K562 (cell line): ENCODE measurements at regions not wholly inside any gene's neighbourhood (a gene's known extent, or its start where the extent isn't known, plus 50 kb on each side); places are given as distances from the start of the nearest gene placed in this dataset.
"Not testable (repeated sequence)": the region's sequence is repeated elsewhere in the genome, so short reads cannot be mapped to it uniquely, and the experiment has no call there.

Source experiments
- ATAC-seq: fragments of 200-7000 bp; cut with Tn5 transposase; 3 replicates; pipeline ENCODE4 v1.9.1; 2020; ENCODE audit warnings: moderate library complexity
- BruUV-seq: library from RNA; stranded (reverse); fragments of 400-500 nt; replicated peaks from 2 replicates; lab custom pipeline; 2021; lab: Mats Ljungman, UMichigan
- CTCF ChIA-PET: fragments of 300-600 bp; formaldehyde crosslinking; extraction: SDS; loops from one replicate; lab custom pipeline; 2021; ENCODE audit warnings: low intra/inter-chr PET ratio; lab: Yijun Ruan, JAX
- POLR2A ChIA-PET: fragments of 300-600, 350-650 bp; sonication (Branson Sonifier 250); formaldehyde crosslinking; extraction: SDS; loops from one replicate; lab custom pipeline; 2021; ENCODE audit warnings: antibody characterized with exemption, inconsistent platforms; lab: Yijun Ruan, JAX
- DNase-seq, 4 experiments: peaks; one replicate each; pipeline versions ENCODE4 v3.0.0 to v3.0.0-alpha.2; 2011 to 2018; ENCODE audit warnings: low spot score in 3 of 4, mixed read lengths in 3 of 4; ENCODE audit errors: extremely low read depth in 1 of 4
- FAIRE-seq: peaks from 2 replicates; lab custom pipeline; 2011; peaks lifted over from hg19 to GRCh38; lab: Jason Lieb, UNC
- H2AFZ ChIP-seq: 2 replicates; pipeline ENCODE4 v1.6.0; 2011; ENCODE audit warnings: low read depth, low read length, control low read depth, inconsistent platforms
- H3K27ac ChIP-seq: fragments of 200-600 bp; 3 replicates; pipeline ENCODE4 v1.8.0; 2011; ENCODE audit warnings: low read depth, mild to moderate bottlenecking, control low read depth, inconsistent platforms, low read length, moderate library complexity, mixed read lengths; ENCODE audit errors: extremely low read depth
- H3K27me3 ChIP-seq, 2 experiments: fragments of 300-600 bp in 1 of 2; 2 replicates in 1 of 2; 3 replicates in 1 of 2; pipeline versions ENCODE4 v1.6.0 to v1.8.0; 2011; ENCODE audit warnings: inconsistent platforms in 2 of 2, low read length in 2 of 2, mild to moderate bottlenecking in 1 of 2, mixed read lengths in 1 of 2, moderate library complexity in 1 of 2; ENCODE audit not compliant: control insufficient read depth in 2 of 2, insufficient read depth in 2 of 2
- H3K36me3 ChIP-seq: fragments of 300-600 bp; 3 replicates; pipeline ENCODE4 v1.8.0; 2011; ENCODE audit warnings: mild to moderate bottlenecking, low read length, inconsistent platforms; ENCODE audit not compliant: control insufficient read depth, insufficient read depth
- H3K4me1 ChIP-seq, 2 experiments: fragments of 200-600 bp in 1 of 2; replicated peaks in 1 of 2; 2 replicates in 1 of 2; 3 replicates in 1 of 2; pipeline versions ENCODE4 v1.5.1 to v1.8.0; 2011; ENCODE audit warnings: inconsistent platforms in 2 of 2, low read length in 2 of 2, mild to moderate bottlenecking in 1 of 2, mixed read lengths in 1 of 2, moderate library complexity in 1 of 2; ENCODE audit not compliant: control insufficient read depth in 2 of 2, insufficient read depth in 2 of 2
- H3K4me2 ChIP-seq: 2 replicates; pipeline ENCODE4 v1.6.1; 2011; ENCODE audit warnings: low read length, control low read depth, inconsistent platforms, mixed read lengths; ENCODE audit not compliant: insufficient read depth
- H3K4me3 ChIP-seq: fragments of 200-600 bp; sonication (generic), shearing (Covaris generic); 2 replicates; pipeline ENCODE4 v1.5.1; 2016; ENCODE audit warnings: control low read depth, inconsistent platforms
- H3K79me2 ChIP-seq: fragments of 200-600 bp; 3 replicates; pipeline ENCODE4 v1.8.0; 2011; ENCODE audit warnings: low read length, inconsistent platforms; ENCODE audit not compliant: control insufficient read depth, insufficient read depth
- H3K9ac ChIP-seq, 2 experiments: 2 replicates each; pipeline versions ENCODE4 v1.6.0 to v1.6.1; 2011; ENCODE audit warnings: low read depth in 2 of 2, low read length in 2 of 2, control low read depth in 1 of 2, inconsistent platforms in 1 of 2, mild to moderate bottlenecking in 1 of 2, mixed read lengths in 1 of 2; ENCODE audit not compliant: insufficient read depth in 1 of 2
- H3K9me1 ChIP-seq: one replicate; pipeline ENCODE4 v1.6.0; 2011; ENCODE audit warnings: inconsistent platforms, mild to moderate bottlenecking, low read length, moderate library complexity; ENCODE audit not compliant: control insufficient read depth, insufficient read depth
- H3K9me3 ChIP-seq: replicated peaks from 2 replicates; pipeline ENCODE4 v1.5.1; 2011; ENCODE audit warnings: low read depth, low read length, inconsistent platforms; ENCODE audit not compliant: control insufficient read depth, insufficient read depth
- H4K20me1 ChIP-seq: replicated peaks from 2 replicates; pipeline ENCODE4 v1.6.1; 2011; ENCODE audit warnings: low read length, inconsistent platforms, mixed read lengths; ENCODE audit not compliant: control insufficient read depth, insufficient read depth
- CHAMP1 ChIP-seq: fragments of 450-650 bp; IDR thresholded peaks from 2 replicates; pipeline ENCODE4 v1.6.1; 2016; ENCODE audit warnings: mild to moderate bottlenecking
- WGBS: fragments of 100-300 bp; shearing (Covaris generic); methylation state at CpG from one replicate; pipeline ENCODE4 v1.1.6; 2016; ENCODE audit warnings: low coverage, mixed read lengths; ENCODE audit not compliant: insufficient coverage; ENCODE audit errors: missing lambda C conversion rate; 5-methylcytosine and 5-hydroxymethylcytosine counted together
- in situ Hi-C: fragments of 300-500 bp; cut with MboI; formaldehyde crosslinking; loops from 4 replicates; pipeline ENCODE4 v1.15.0; 2018; ENCODE audit warnings: inconsistent platforms, mixed read lengths
- intact Hi-C: fragments of 100-400 bp; cut with micrococcal nuclease; formaldehyde crosslinking; loops from 2 replicates; pipeline ENCODE4 v1.14.2; 2022

DNA sequence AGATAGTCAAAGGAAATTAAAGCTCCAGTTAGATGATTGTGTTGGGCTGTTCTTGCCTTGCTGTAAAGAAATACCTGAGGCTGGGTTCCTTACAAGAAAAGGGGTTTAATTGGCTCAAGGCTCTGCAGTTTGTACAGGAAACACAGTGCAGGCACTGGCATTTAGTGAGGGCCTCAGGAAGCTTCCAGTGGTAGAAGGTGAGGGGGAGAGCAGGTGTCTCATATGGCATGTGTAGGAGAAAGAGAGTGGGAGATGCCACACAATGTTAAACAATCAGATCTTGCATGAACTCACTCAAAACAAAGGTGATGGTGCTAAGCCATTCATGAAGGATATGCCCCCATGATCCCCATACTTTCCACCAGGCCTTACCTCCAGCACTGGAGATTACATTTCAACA lies 493.5 kb upstream of the IMPG1 start:
- Histone ChIP-seq H4K20me1 (no peaks in the 10 kb centered on the region), H3K9me3 (no peaks in the 10 kb centered on the region), H3K27ac (no peak overlapping the region), H3K79me2 (no peaks in the 10 kb centered on the region), H3K4me1 (no peaks in the 10 kb centered on the region), H3K27me3 (no peaks in the 10 kb centered on the region), H3K9me1 (no peaks in the 10 kb centered on the region), H2AFZ (no peak overlapping the region), H3K36me3 (no peaks in the 10 kb centered on the region), H3K9ac (no peak overlapping the region), H3K4me2 (no peak overlapping the region), H3K4me3 (no peak overlapping the region)
- ChIA-PET CTCF (no interaction called here), POLR2A (no interaction called here)
- FAIRE-seq = no peak
- ATAC-seq = no peak
- intact Hi-C loops = no loop called here
- no peak for DNase-seq
- no peak for TF ChIP-seq CHAMP1
- in situ Hi-C loops = no loop called here
- no TSS peak for BruUV-seq

DNA sequence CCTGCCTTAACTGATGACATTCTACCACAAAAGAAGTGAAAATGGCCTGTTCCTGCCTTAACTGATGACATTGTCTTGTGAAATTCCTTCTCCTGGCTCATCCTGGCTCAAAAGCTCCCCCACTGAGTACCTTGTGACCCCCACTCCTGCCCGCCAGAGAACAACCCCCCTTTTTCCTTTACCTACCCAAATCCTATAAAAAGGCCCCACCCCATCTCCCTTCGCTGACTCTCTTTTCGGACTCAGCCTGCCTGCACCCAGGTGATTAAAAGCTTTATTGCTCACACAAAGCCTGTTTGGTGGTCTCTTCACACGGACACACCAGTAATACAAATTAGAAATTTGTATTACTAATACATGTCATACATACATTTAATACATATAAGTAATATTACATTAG lies 489.9 kb upstream of the IMPG1 start:
- intact Hi-C loops, H3K4me2 ChIP-seq, FAIRE-seq, H3K36me3 ChIP-seq, H3K9ac ChIP-seq, H3K4me3 ChIP-seq, H3K79me2 ChIP-seq, H3K9me3 ChIP-seq, ATAC-seq, H2AFZ ChIP-seq, BruUV-seq, H3K4me1 ChIP-seq, DNase-seq, H3K27me3 ChIP-seq, in situ Hi-C loops, CTCF ChIA-PET, POLR2A ChIA-PET, H4K20me1 ChIP-seq, H3K27ac ChIP-seq, H3K9me1 ChIP-seq: not testable (repeated sequence)
- 0% methylated on average over 2 of the region's 4 CpGs for WGBS

- CTCF ChIA-PET, H3K27ac ChIP-seq, H3K79me2 ChIP-seq, H3K9ac ChIP-seq, BruUV-seq, H3K4me3 ChIP-seq, DNase-seq, H3K4me1 ChIP-seq, H3K4me2 ChIP-seq, intact Hi-C loops, H3K36me3 ChIP-seq, ATAC-seq, H3K9me1 ChIP-seq, H3K27me3 ChIP-seq, H3K9me3 ChIP-seq, in situ Hi-C loops, FAIRE-seq, H4K20me1 ChIP-seq, H2AFZ ChIP-seq, POLR2A ChIA-PET: not testable (repeated sequence)
- whole genome bisulfite sequencing = 0% methylated on average over 8 of the region's 9 CpGs
Measured at GRCh38 chr6:76560851-76561755, 488.6 kb upstream of the IMPG1 start.
